AG04449 (cell line): ENCODE measurements at regions not wholly inside any gene's neighbourhood (a gene's known extent, or its start where the extent isn't known, plus 50 kb on each side); places are given as distances from the start of the nearest gene placed in this dataset.

Experiments
- CTCF ChIA-PET: fragments of 350-600 bp; formaldehyde crosslinking; extraction: SDS; loops from one replicate; lab custom pipeline; 2021; ENCODE audit warnings: antibody characterized with exemption; lab: Yijun Ruan, JAX
- POLR2A ChIA-PET: fragments of 400-600, 350-600 bp; formaldehyde crosslinking; extraction: SDS; loops from one replicate; lab custom pipeline; 2020; ENCODE audit warnings: antibody characterized with exemption, inconsistent platforms; lab: Yijun Ruan, JAX
- DNase-seq: peaks from one replicate; pipeline ENCODE4 v3.0.0-alpha.2; 2010; ENCODE audit warnings: low read depth, low spot score
- H3K4me3 ChIP-seq: 2 replicates; pipeline ENCODE4 v1.5.1; 2011; ENCODE audit warnings: low read depth, mild to moderate bottlenecking, control low read depth, low read length
- CTCF ChIP-seq: IDR thresholded peaks from one replicate; pipeline ENCODE4 v1.5.1; 2011; ENCODE audit warnings: mild to moderate bottlenecking, moderate library complexity, low read length, control low read depth, inconsistent platforms; ENCODE audit not compliant: insufficient read depth; ENCODE audit errors: missing control alignments

- no peak for TF ChIP-seq CTCF
- H3K4me3 ChIP-seq: no peak overlapping the region
- no peak for DNase-seq
- POLR2A ChIA-PET: no interaction called here
- CTCF ChIA-PET: no interaction called here
These were observed 139.0 kb upstream of the ACKR3 start for GRCh38 chr2:236430584-236430983.

GRCh38 chr2:236434593-236434992 lies 135.0 kb upstream of the ACKR3 start:
- POLR2A ChIA-PET: no interaction called here
- no peak for TF ChIP-seq CTCF
- CTCF ChIA-PET: no interaction called here
- no peak overlapping the region for H3K4me3 ChIP-seq
- DNase-seq: no peak

DNA sequence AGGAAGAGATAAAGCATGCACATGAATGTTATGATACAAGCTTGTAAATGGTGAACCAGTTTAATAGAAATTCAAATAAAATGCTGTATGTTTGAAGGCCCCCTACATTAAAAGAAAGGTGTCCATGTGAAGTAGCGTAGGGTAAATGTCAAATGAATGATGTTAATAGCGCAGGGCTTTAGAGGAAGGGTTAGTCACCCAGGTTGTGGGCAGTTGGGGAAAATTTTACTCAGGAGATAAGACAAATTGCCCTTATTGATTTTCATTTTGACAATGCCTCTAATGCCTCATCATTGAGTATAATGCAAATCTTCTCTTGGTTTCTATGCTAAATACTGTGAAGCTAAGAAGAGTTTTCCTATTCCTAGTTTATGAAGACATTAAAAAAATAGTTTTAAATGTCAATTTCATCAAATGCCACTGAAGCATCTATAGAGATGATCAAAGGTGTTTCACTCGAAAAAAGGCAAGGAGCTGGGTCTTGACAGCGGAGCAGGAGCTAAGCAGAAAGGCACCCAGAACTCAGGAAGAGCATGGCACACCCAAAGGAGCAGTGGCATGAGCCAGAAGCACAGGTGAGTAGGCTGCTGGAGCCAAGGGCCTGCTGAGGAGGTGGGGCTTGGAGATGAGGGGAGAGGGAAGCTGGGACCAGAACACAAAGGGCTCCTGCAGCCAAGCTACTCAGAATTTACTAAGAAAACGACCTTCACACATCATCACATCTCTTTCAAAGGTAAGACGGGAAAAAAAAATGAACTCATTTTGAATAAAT lies 129.3 kb upstream of the ACKR3 start:
- DNase-seq: no peak
- no peak overlapping the region for H3K4me3 ChIP-seq
- ChIA-PET CTCF (no interaction called here), POLR2A (no interaction called here)
- TF ChIP-seq CTCF: no peak

GRCh38 chr2:236444187-236444586 lies 125.4 kb upstream of the ACKR3 start:
- ChIA-PET CTCF (no interaction called here), POLR2A (no interaction called here)

GRCh38 chr2:236445678-236446077 lies 123.9 kb upstream of the ACKR3 start:
- CTCF ChIA-PET: interaction anchor here (1.0 kb wide), 1 partner anchor 103 kb away, joined by 3 read pairs; no protein-coding TSS in a partner anchor

More at GRCh38 chr2:236444187-236444586, 125.4 kb upstream of the ACKR3 start:
- no peak for DNase-seq
- H3K4me3 ChIP-seq: no peak overlapping the region
- no peak for TF ChIP-seq CTCF

More at GRCh38 chr2:236445678-236446077, 123.9 kb upstream of the ACKR3 start:
- no peak for DNase-seq
- no peak for TF ChIP-seq CTCF
- H3K4me3 ChIP-seq: no peak overlapping the region
- POLR2A ChIA-PET: no interaction called here
